Endothelial cell of umbilical vein (primary cell): ENCODE measurements at regions not wholly inside any gene's neighbourhood (a gene's known extent, or its start where the extent isn't known, plus 50 kb on each side); places are given as distances from the start of the nearest gene placed in this dataset.

Source experiments
- BruUV-seq: library from RNA; stranded (reverse); fragments of 400-500 nt; replicated peaks from 2 replicates; lab custom pipeline; 2021; lab: Mats Ljungman, UMichigan
- CTCF ChIA-PET: fragments of 300-600, 350-600 bp; sonication (Branson Sonifier 250); formaldehyde crosslinking; loops from one replicate; lab custom pipeline; 2021; ENCODE audit warnings: antibody characterized with exemption, inconsistent platforms; lab: Charles Lee
- POLR2A ChIA-PET: fragments of 300-600, 350-600 bp; sonication (Branson Sonifier 250); formaldehyde crosslinking; loops from one replicate; lab custom pipeline; 2021; ENCODE audit warnings: antibody characterized with exemption, inconsistent platforms; lab: Charles Lee
- DNase-seq: peaks from one replicate; pipeline ENCODE4 v3.0.0-alpha.2; 2011; ENCODE audit warnings: low read depth, low spot score
- FAIRE-seq: peaks from 2 replicates; lab custom pipeline; 2011; peaks lifted over from hg19 to GRCh38; lab: Jason Lieb, UNC
- H2AFZ ChIP-seq: 2 replicates; pipeline ENCODE4 v1.6.0; 2012; ENCODE audit warnings: low read depth, low read length, control low read depth, inconsistent platforms
- H3K27ac ChIP-seq: 2 replicates; pipeline ENCODE4 v1.5.1; 2011; ENCODE audit warnings: low read depth, mild to moderate bottlenecking, control low read depth, low read length, moderate library complexity; ENCODE audit not compliant: insufficient read depth
- H3K27me3 ChIP-seq, 2 experiments: 2 replicates each; pipeline versions ENCODE4 v1.6.0 to v1.6.1; 2011; ENCODE audit warnings: low read length in 2 of 2, mixed read lengths in 1 of 2; ENCODE audit not compliant: control insufficient read depth in 2 of 2, insufficient read depth in 2 of 2
- H3K36me3 ChIP-seq, 2 experiments: 2 replicates in 1 of 2; 3 replicates in 1 of 2; pipeline ENCODE4 v1.5.1; 2011; ENCODE audit warnings: low read length in 2 of 2, mild to moderate bottlenecking in 1 of 2, moderate library complexity in 1 of 2; ENCODE audit not compliant: control insufficient read depth in 2 of 2, insufficient read depth in 2 of 2; ENCODE audit errors: extremely low read depth in 1 of 2
- H3K4me1 ChIP-seq: 3 replicates; pipeline ENCODE4 v1.5.1; 2011; ENCODE audit warnings: mild to moderate bottlenecking, low read length; ENCODE audit not compliant: control insufficient read depth, insufficient read depth; ENCODE audit errors: extremely low read depth
- H3K4me2 ChIP-seq: 2 replicates; pipeline ENCODE4 v1.6.1; 2011; ENCODE audit warnings: low read length, control low read depth, mixed read lengths; ENCODE audit not compliant: insufficient read depth
- H3K4me3 ChIP-seq, 3 experiments: fragments of 200-600 bp in 1 of 3; sonication (generic), shearing (Covaris generic) in 1 of 3; replicated peaks in 1 of 3; 2 replicates each; pipeline ENCODE4 v1.5.1; 2011 to 2016; ENCODE audit warnings: control low read depth in 3 of 3, low read length in 3 of 3, mild to moderate bottlenecking in 2 of 3, inconsistent platforms in 1 of 3, low read depth in 1 of 3, moderate library complexity in 1 of 3; ENCODE audit not compliant: insufficient read depth in 1 of 3
- H3K79me2 ChIP-seq: 2 replicates; pipeline ENCODE4 v1.6.0; 2012; ENCODE audit warnings: low read length, inconsistent platforms; ENCODE audit not compliant: control insufficient read depth, insufficient read depth
- H3K9ac ChIP-seq: replicated peaks from 2 replicates; pipeline ENCODE3; 2011; ENCODE audit warnings: low read length, control low read depth; ENCODE audit not compliant: insufficient read depth; ENCODE audit errors: extremely low read depth
- H3K9me1 ChIP-seq: replicated peaks from 3 replicates; pipeline ENCODE4 v1.6.0; 2011; ENCODE audit warnings: mild to moderate bottlenecking, low read length; ENCODE audit not compliant: control insufficient read depth, insufficient read depth; ENCODE audit errors: extremely low read depth
- H3K9me3 ChIP-seq: replicated peaks from 2 replicates; pipeline ENCODE4 v1.5.1; 2012; ENCODE audit warnings: low read length, inconsistent platforms; ENCODE audit not compliant: control insufficient read depth, insufficient read depth
- H4K20me1 ChIP-seq: replicated peaks from 2 replicates; pipeline ENCODE3; 2011; ENCODE audit warnings: mild to moderate bottlenecking, low read length; ENCODE audit not compliant: control insufficient read depth, insufficient read depth; ENCODE audit errors: extremely low read depth
- EZH2 ChIP-seq: IDR thresholded peaks from 2 replicates; pipeline ENCODE4 v1.6.1; 2012; ENCODE audit warnings: borderline replicate concordance, low read depth, mild to moderate bottlenecking, moderate library complexity, low read length, inconsistent platforms; ENCODE audit not compliant: severe bottlenecking
- FOS ChIP-seq: IDR thresholded peaks from 2 replicates; pipeline ENCODE4 v1.6.1; 2011; ENCODE audit warnings: mild to moderate bottlenecking, low read length, moderate library complexity, borderline replicate concordance; ENCODE audit not compliant: insufficient read depth
- GATA2 ChIP-seq: IDR thresholded peaks from 2 replicates; pipeline ENCODE4 v1.7.0; 2011; ENCODE audit warnings: low read depth, mild to moderate bottlenecking, moderate library complexity, mixed read lengths, low read length; ENCODE audit not compliant: insufficient read length, insufficient read depth
- JUN ChIP-seq: IDR thresholded peaks from 2 replicates; pipeline ENCODE4 v1.6.1; 2011; ENCODE audit warnings: borderline replicate concordance, low read depth; ENCODE audit not compliant: insufficient read length, insufficient read depth
- MYC ChIP-seq: IDR thresholded peaks from one replicate; pipeline ENCODE4 v1.6.1; 2011; ENCODE audit warnings: mild to moderate bottlenecking, low read depth, low read length
- POLR2A ChIP-seq: IDR thresholded peaks from 2 replicates; pipeline ENCODE4 v1.6.1; 2012; ENCODE audit warnings: low read depth, mild to moderate bottlenecking, control low read depth, low read length
- POLR2AphosphoS5 ChIP-seq: IDR thresholded peaks from 2 replicates; pipeline ENCODE4 v1.6.1; 2012; ENCODE audit warnings: low read depth, mild to moderate bottlenecking, control low read depth, low read length, moderate library complexity; ENCODE audit not compliant: insufficient read depth
- dilution Hi-C: fragments of 300-500 bp; cut with MboI; formaldehyde crosslinking; loops from one replicate; pipeline ENCODE4 v1.15.0; 2019; ENCODE audit warnings: low sequenced_read_pairs; ENCODE audit not compliant: extremely low pct_ligation_motif_present
- intact Hi-C: fragments of 100-400 bp; cut with micrococcal nuclease; formaldehyde crosslinking; loops from one replicate; pipeline ENCODE4 v1.10.0; 2022
- TF ChIP-seq, protein P1 (sequence below): IDR thresholded peaks from 2 replicates; pipeline ENCODE4 v1.6.1; 2011; ENCODE audit not compliant: insufficient read depth, insufficient read length
- TF ChIP-seq, protein P2 (sequence below), 2 donors: IDR thresholded peaks; 1 replicate in 1 of 2; 2 replicates in 1 of 2; pipeline ENCODE4 v1.5.1; 2011; ENCODE audit warnings: low read length in 2 of 2, mild to moderate bottlenecking in 2 of 2, moderate library complexity in 2 of 2, control low read depth in 1 of 2, inconsistent platforms in 1 of 2, low read depth in 1 of 2; ENCODE audit not compliant: insufficient read depth in 1 of 2; ENCODE audit errors: extremely low read depth in 1 of 2

DNA sequence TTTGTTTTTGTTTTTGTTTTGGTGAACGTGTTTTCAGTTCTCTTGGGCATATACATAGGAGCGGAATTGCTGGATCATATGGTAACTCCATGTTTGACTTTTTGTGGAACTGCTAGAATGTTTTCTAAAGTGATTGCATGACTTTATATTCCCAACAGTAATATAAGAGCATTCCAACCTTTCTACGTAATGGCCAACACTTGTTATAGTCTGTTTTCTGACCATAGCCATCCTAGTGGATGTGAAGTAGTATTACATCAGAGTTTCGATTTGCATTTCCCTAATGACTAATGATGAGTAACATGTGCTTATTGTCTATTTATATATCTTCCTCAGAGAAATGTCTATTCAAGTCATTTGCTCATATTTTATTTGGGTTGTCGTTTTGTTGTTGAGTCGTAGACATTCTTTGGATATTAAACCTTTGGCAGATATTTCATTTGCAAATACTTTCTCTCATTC lies 268.7 kb downstream of the AEBP2 start:
- H3K36me3 ChIP-seq, result no peaks in the 10 kb centered on the region
- H3K9me3 ChIP-seq, result no peaks in the 10 kb centered on the region
- H2AFZ ChIP-seq, result no peak overlapping the region
- ChIA-PET CTCF (no interaction called here), POLR2A (no interaction called here)
- H3K9me1 ChIP-seq, result no peaks in the 10 kb centered on the region
- no peak overlapping the region for H3K27ac ChIP-seq
- no peaks in the 10 kb centered on the region for H3K27me3 ChIP-seq
- intact Hi-C loops, result no loop called here
- H3K9ac ChIP-seq, result no peak overlapping the region
- no peak overlapping the region for H3K4me2 ChIP-seq
- no TSS peak for BruUV-seq
- DNase-seq (no peak), FAIRE-seq (no peak)
- H4K20me1 ChIP-seq, result no peaks in the 10 kb centered on the region
- dilution Hi-C loops, result no loop called here
- no peak for TF ChIP-seq JUN
- no peak for TF ChIP-seq POLR2AphosphoS5
- no peak for TF ChIP-seq GATA2
- TF ChIP-seq EZH2, result no peak
- no peak for TF ChIP-seq MYC
- TF ChIP-seq, protein P1, sequence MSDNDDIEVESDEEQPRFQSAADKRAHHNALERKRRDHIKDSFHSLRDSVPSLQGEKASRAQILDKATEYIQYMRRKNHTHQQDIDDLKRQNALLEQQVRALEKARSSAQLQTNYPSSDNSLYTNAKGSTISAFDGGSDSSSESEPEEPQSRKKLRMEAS, result no peak
- peak; percentile 45 for TF ChIP-seq FOS
- no peak for TF ChIP-seq POLR2A
- TF ChIP-seq, protein P2, sequence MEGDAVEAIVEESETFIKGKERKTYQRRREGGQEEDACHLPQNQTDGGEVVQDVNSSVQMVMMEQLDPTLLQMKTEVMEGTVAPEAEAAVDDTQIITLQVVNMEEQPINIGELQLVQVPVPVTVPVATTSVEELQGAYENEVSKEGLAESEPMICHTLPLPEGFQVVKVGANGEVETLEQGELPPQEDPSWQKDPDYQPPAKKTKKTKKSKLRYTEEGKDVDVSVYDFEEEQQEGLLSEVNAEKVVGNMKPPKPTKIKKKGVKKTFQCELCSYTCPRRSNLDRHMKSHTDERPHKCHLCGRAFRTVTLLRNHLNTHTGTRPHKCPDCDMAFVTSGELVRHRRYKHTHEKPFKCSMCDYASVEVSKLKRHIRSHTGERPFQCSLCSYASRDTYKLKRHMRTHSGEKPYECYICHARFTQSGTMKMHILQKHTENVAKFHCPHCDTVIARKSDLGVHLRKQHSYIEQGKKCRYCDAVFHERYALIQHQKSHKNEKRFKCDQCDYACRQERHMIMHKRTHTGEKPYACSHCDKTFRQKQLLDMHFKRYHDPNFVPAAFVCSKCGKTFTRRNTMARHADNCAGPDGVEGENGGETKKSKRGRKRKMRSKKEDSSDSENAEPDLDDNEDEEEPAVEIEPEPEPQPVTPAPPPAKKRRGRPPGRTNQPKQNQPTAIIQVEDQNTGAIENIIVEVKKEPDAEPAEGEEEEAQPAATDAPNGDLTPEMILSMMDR (IDR thresholded peaks at IDR 0.05; ENCODE audit: extremely low read depth in 1 of 2, insufficient read depth in 1 of 2, low read depth in 1 of 2, low read length in 2 of 2), result no peak
- no peak overlapping the region for H3K4me3 ChIP-seq
- H3K4me1 ChIP-seq, result peaks cover 13% of the 10 kb centered on the region
- no peaks in the 10 kb centered on the region for H3K79me2 ChIP-seq
